Liver (tissue), 8 donors: ENCODE measurements at regions not wholly inside any gene's neighbourhood (a gene's known extent, or its start where the extent isn't known, plus 50 kb on each side); places are given as distances from the start of the nearest gene placed in this dataset.

Source experiments
- DNase-seq: peaks from one replicate; pipeline ENCODE4 v3.0.0-alpha.2; 2017; ENCODE audit warnings: low spot score
- H3K27ac ChIP-seq, 2 donors: one replicate each; pipeline ENCODE4 v1.7.0; 2013; ENCODE audit warnings: inconsistent platforms in 2 of 2, low read length in 2 of 2, control low read depth in 1 of 2, low read depth in 1 of 2, mild to moderate bottlenecking in 1 of 2
- H3K27me3 ChIP-seq, 4 donors: one replicate each; pipeline versions ENCODE4 v1.6.1 to v1.7.0; 2013; ENCODE audit warnings: low read length in 3 of 4, inconsistent platforms in 1 of 4, mild to moderate bottlenecking in 1 of 4, moderate library complexity in 1 of 4; ENCODE audit not compliant: control insufficient read depth in 4 of 4, insufficient read depth in 4 of 4
- H3K36me3 ChIP-seq, 4 donors: one replicate each; pipeline versions ENCODE4 v1.6.1 to v1.7.0; 2013; ENCODE audit warnings: low read length in 3 of 4, mild to moderate bottlenecking in 3 of 4, low read depth in 1 of 4, moderate library complexity in 1 of 4; ENCODE audit not compliant: control insufficient read depth in 4 of 4, insufficient read depth in 3 of 4
- H3K4me1 ChIP-seq, 4 donors: one replicate each; pipeline versions ENCODE4 v1.6.1 to v1.7.0; 2013; ENCODE audit warnings: low read length in 3 of 4, mild to moderate bottlenecking in 3 of 4, moderate library complexity in 1 of 4; ENCODE audit not compliant: control insufficient read depth in 4 of 4, insufficient read depth in 4 of 4
- H3K4me3 ChIP-seq, 3 donors: one replicate each; pipeline versions ENCODE4 v1.6.1 to v1.7.0; 2013; ENCODE audit warnings: low read length in 3 of 3, control low read depth in 1 of 3, low read depth in 1 of 3, mild to moderate bottlenecking in 1 of 3
- H3K9ac ChIP-seq, 2 donors: one replicate each; pipeline ENCODE4 v1.7.0; 2013; ENCODE audit warnings: low read length in 2 of 2, mild to moderate bottlenecking in 2 of 2, moderate library complexity in 2 of 2, control low read depth in 1 of 2, low read depth in 1 of 2
- H3K9me3 ChIP-seq, 4 donors: one replicate each; pipeline versions ENCODE4 v1.6.1 to v1.7.0; 2013; ENCODE audit warnings: low read length in 3 of 4; ENCODE audit not compliant: control insufficient read depth in 4 of 4
- ATF3 ChIP-seq: IDR thresholded peaks from 2 replicates; pipeline ENCODE4 v1.6.1; 2016; ENCODE audit warnings: antibody characterized with exemption
- CTCF ChIP-seq: fragments of 150-350 bp; IDR thresholded peaks from 2 replicates; pipeline ENCODE4 v1.5.1; 2017; ENCODE audit warnings: improper control_type of control experiment, low read depth, low read length; ENCODE audit not compliant: missing input control
- EGR1 ChIP-seq, 2 donors: IDR thresholded peaks; 2 replicates each; pipeline ENCODE4 v1.6.1; 2016 to 2018; ENCODE audit warnings: antibody characterized with exemption in 2 of 2, low read depth in 2 of 2
- FOXA1 ChIP-seq: IDR thresholded peaks from 2 replicates; pipeline ENCODE4 v1.6.1; 2016; ENCODE audit warnings: antibody characterized with exemption
- FOXA2 ChIP-seq: IDR thresholded peaks from 2 replicates; pipeline ENCODE4 v1.6.1; 2016; ENCODE audit warnings: antibody characterized with exemption
- GABPA ChIP-seq, 2 donors: IDR thresholded peaks in 1 of 2; conservative IDR thresholded peaks in 1 of 2; 2 replicates each; pipeline ENCODE4 v1.6.1; 2016; ENCODE audit warnings: antibody characterized with exemption in 2 of 2, mild to moderate bottlenecking in 1 of 2, moderate library complexity in 1 of 2
- JUND ChIP-seq, 2 donors: IDR thresholded peaks; 2 replicates each; pipeline ENCODE4 v1.6.1; 2016; ENCODE audit warnings: antibody characterized with exemption in 2 of 2
- RAD21 ChIP-seq, 2 donors: IDR thresholded peaks; 2 replicates each; pipeline ENCODE4 v1.6.1; 2016; ENCODE audit warnings: antibody characterized with exemption in 2 of 2, mild to moderate bottlenecking in 2 of 2
- RXRA ChIP-seq, 2 donors: IDR thresholded peaks; 2 replicates each; pipeline ENCODE4 v1.6.1; 2017 to 2018; ENCODE audit warnings: antibody characterized with exemption in 2 of 2, mild to moderate bottlenecking in 1 of 2
- SP1 ChIP-seq: IDR thresholded peaks from 2 replicates; pipeline ENCODE4 v1.6.1; 2018; ENCODE audit warnings: antibody characterized with exemption, mild to moderate bottlenecking
- TAF1 ChIP-seq: conservative IDR thresholded peaks from 2 replicates; pipeline ENCODE4 v1.6.1; 2016; ENCODE audit warnings: antibody characterized with exemption, mild to moderate bottlenecking
- ZBTB33 ChIP-seq: IDR thresholded peaks from 2 replicates; pipeline ENCODE4 v1.6.1; 2016; ENCODE audit warnings: antibody characterized with exemption
- WGBS: extraction: QIAGEN DNeasy Blood & Tissue Kit; methylation state at CpG from one replicate; pipeline ENCODE4 v1.1.7; 2013; 5-methylcytosine and 5-hydroxymethylcytosine counted together
- TF ChIP-seq, protein P1 (sequence below): IDR thresholded peaks from 2 replicates; pipeline ENCODE4 v1.6.1; 2016; ENCODE audit warnings: antibody characterized with exemption
- donor health status: healthy.
- donor health status: healthy.
- donor health status: healthy.
- donor health status: healthy.
- donor health status: healthy.

- Histone ChIP-seq H3K9me3 (no peaks in the 10 kb centered on the region), H3K27ac (no peak overlapping the region), H3K36me3 (no peaks in the 10 kb centered on the region), H3K4me3 (no peak overlapping the region), H3K4me1 (no peaks in the 10 kb centered on the region), H3K27me3 (no peaks in the 10 kb centered on the region), H3K9ac (no peak overlapping the region)
- TF ChIP-seq JUND (IDR thresholded peaks at IDR 0.05) (no peak), SP1 (no peak), RAD21 (IDR thresholded peaks at IDR 0.05) (peak; percentile 75 to 80), CTCF (peak; percentile 47)
- 54% methylated on average over 20 of the region's 20 CpGs for WGBS
- no peak for DNase-seq
Measured at GRCh38 chr12:107610021-107610859, 75.4 kb upstream of the PWP1 start.

DNA sequence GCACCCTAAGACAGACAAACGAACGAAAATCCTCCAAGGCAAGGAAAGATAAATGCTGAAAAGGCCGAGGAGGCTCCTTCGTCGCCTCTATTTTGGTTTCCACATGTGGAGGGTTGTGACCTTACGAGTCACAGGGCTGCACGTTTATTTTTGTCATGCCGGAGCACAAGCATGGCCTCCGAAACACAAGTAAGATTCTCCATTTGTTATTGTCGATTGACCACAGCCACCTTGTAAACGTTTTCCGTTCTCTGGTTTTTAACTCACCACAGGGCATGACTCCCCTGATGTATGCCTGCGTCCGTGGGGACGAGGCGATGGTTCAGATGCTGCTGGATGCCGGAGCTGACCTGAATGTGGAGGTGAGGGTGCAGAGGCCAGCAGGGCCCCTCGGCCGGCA lies 73.1 kb upstream of the PWP1 start:
- WGBS: 74% methylated on average over 19 of the region's 19 CpGs

More for the DNA sequence above, 73.1 kb upstream of the PWP1 start:
- Histone ChIP-seq H3K4me1 (no peaks in the 10 kb centered on the region), H3K9me3 (no peaks in the 10 kb centered on the region), H3K36me3 (no peaks in the 10 kb centered on the region), H3K27ac (no peak overlapping the region), H3K27me3 (no peaks in the 10 kb centered on the region), H3K9ac (no peak overlapping the region), H3K4me3 (no peak overlapping the region)
- DNase-seq: no peak
- TF ChIP-seq SP1 (no peak), TAF1 (no peak), CTCF (no peak), FOXA2 (no peak), JUND (IDR thresholded peaks at IDR 0.05) (no peak), FOXA1 (no peak), ZBTB33 (no peak), GABPA (IDR thresholded peaks at IDR 0.05 in 1 of 2, conservative IDR thresholded peaks at IDR 0.05 in 1 of 2) (no peak), EGR1 (IDR thresholded peaks at IDR 0.05; ENCODE audit: low read depth in 2 of 2) (no peak), RXRA (IDR thresholded peaks at IDR 0.05) (no peak), ATF3 (no peak), RAD21 (IDR thresholded peaks at IDR 0.05) (no peak)
- TF ChIP-seq, protein P1, sequence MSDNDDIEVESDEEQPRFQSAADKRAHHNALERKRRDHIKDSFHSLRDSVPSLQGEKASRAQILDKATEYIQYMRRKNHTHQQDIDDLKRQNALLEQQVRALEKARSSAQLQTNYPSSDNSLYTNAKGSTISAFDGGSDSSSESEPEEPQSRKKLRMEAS: no peak
